DOHH2 (cell line): ENCODE measurements at regions not wholly inside any gene's neighbourhood (a gene's known extent, or its start where the extent isn't known, plus 50 kb on each side); places are given as distances from the start of the nearest gene placed in this dataset.

ENCODE experiments used
- H3F3A ChIP-seq: fragments of 200-600 bp; sonication (generic), shearing (Covaris generic); 2 replicates; pipeline ENCODE4 v1.6.0; 2016; ENCODE audit warnings: antibody characterized with exemption, mild to moderate bottlenecking; ENCODE audit not compliant: control insufficient read depth, insufficient read depth
- H3K27ac ChIP-seq: fragments of 200-600 bp; sonication (generic); 2 replicates; pipeline ENCODE4 v1.5.1; 2014; ENCODE audit warnings: low read depth, mild to moderate bottlenecking, low read length, moderate library complexity
- H3K27me3 ChIP-seq: fragments of 200-600 bp; sonication (generic); 2 replicates; pipeline ENCODE4 v1.6.1; 2014; ENCODE audit warnings: mild to moderate bottlenecking, low read length, mixed read lengths; ENCODE audit not compliant: control insufficient read depth
- H3K36me3 ChIP-seq: fragments of 200-600 bp; sonication (generic); 2 replicates; pipeline ENCODE4 v1.6.1; 2014; ENCODE audit warnings: mild to moderate bottlenecking, low read length, moderate library complexity, mixed read lengths; ENCODE audit not compliant: control insufficient read depth
- H3K4me1 ChIP-seq: fragments of 200-600 bp; sonication (generic); 2 replicates; pipeline ENCODE4 v1.6.1; 2014; ENCODE audit warnings: mild to moderate bottlenecking, low read length, mixed read lengths; ENCODE audit not compliant: control insufficient read depth
- H3K4me2 ChIP-seq: fragments of 200-600 bp; sonication (generic); 2 replicates; pipeline ENCODE4 v1.6.0; 2014; ENCODE audit warnings: mild to moderate bottlenecking, low read length, moderate library complexity
- H3K4me3 ChIP-seq: fragments of 200-600 bp; sonication (generic); 2 replicates; pipeline ENCODE4 v1.5.1; 2014; ENCODE audit warnings: mild to moderate bottlenecking, low read length, mixed read lengths
- H3K79me2 ChIP-seq: fragments of 200-600 bp; sonication (generic); 2 replicates; pipeline ENCODE4 v1.6.1; 2014; ENCODE audit warnings: mild to moderate bottlenecking, low read length, mixed read lengths; ENCODE audit not compliant: control insufficient read depth
- H3K9me2 ChIP-seq: fragments of 200-600 bp; sonication (generic); replicated peaks from 2 replicates; pipeline ENCODE4 v1.6.1; 2014; ENCODE audit warnings: mild to moderate bottlenecking, low read length, mixed read lengths; ENCODE audit not compliant: control insufficient read depth
- H3K9me3 ChIP-seq: fragments of 200-600 bp; sonication (generic); 2 replicates; pipeline ENCODE4 v1.6.1; 2014; ENCODE audit warnings: antibody characterized with exemption, low read length, mixed read lengths; ENCODE audit not compliant: control insufficient read depth, insufficient read depth
- H4K20me1 ChIP-seq: fragments of 200-600 bp; sonication (generic); 2 replicates; pipeline ENCODE4 v1.6.0; 2014; ENCODE audit warnings: low read depth, mild to moderate bottlenecking, antibody characterized with exemption, low read length, moderate library complexity; ENCODE audit not compliant: control insufficient read depth, insufficient read depth
- EZH2phosphoT487 ChIP-seq: fragments of 200-600 bp; sonication (generic); IDR thresholded peaks from 2 replicates; pipeline ENCODE4 v1.6.1; 2017; ENCODE audit warnings: borderline replicate concordance, mild to moderate bottlenecking, antibody characterized with exemption, low read length, moderate library complexity, mixed read lengths
- TF ChIP-seq, protein P1 (sequence below): fragments of 200-600 bp; sonication (generic); IDR thresholded peaks from one replicate; pipeline ENCODE4 v1.5.1; 2014; ENCODE audit warnings: antibody characterized with exemption, mild to moderate bottlenecking, low read depth, low read length; ENCODE audit not compliant: poor library complexity, severe bottlenecking

DNA sequence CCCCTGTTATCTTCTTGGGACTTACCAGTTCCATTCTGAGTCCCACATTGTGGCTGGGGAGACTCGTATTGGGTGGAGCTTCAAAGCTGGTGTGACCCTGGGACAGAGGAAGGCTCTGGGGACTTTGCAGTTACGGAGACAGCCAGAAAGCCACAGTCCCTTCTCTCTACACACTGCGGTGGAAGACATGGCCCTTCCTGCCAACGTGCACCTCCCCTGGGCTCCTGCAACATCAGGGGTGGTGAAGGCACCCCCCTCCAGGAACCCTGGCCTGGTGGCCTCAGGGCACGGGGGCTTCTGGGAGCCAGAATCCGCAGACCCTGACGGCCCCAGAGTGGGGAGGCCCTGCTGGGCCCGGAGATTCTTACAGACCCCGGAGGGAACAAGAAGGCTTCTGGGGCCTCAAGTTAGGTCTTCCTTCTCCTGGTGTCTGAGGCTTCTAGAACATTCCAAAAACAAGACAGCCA, 113.0 kb downstream of the SIK1 start:
- no peaks in the 10 kb centered on the region for H3K9me2 ChIP-seq
- H3K4me2 ChIP-seq: no peak overlapping the region
- no peak for TF ChIP-seq EZH2phosphoT487
- TF ChIP-seq, protein P1, sequence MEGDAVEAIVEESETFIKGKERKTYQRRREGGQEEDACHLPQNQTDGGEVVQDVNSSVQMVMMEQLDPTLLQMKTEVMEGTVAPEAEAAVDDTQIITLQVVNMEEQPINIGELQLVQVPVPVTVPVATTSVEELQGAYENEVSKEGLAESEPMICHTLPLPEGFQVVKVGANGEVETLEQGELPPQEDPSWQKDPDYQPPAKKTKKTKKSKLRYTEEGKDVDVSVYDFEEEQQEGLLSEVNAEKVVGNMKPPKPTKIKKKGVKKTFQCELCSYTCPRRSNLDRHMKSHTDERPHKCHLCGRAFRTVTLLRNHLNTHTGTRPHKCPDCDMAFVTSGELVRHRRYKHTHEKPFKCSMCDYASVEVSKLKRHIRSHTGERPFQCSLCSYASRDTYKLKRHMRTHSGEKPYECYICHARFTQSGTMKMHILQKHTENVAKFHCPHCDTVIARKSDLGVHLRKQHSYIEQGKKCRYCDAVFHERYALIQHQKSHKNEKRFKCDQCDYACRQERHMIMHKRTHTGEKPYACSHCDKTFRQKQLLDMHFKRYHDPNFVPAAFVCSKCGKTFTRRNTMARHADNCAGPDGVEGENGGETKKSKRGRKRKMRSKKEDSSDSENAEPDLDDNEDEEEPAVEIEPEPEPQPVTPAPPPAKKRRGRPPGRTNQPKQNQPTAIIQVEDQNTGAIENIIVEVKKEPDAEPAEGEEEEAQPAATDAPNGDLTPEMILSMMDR: no peak
- H3K27ac ChIP-seq: no peak overlapping the region
- 0 out of 2 replicates have a peak, but pooled peaks cover 3% of the 10 kb centered on the region for H3K9me3 ChIP-seq
- H3K4me3 ChIP-seq: no peak overlapping the region
- no peaks in the 10 kb centered on the region for H3K79me2 ChIP-seq
- 0 out of 2 replicates have a peak, but pooled peaks cover 5% of the 10 kb centered on the region for H3K27me3 ChIP-seq
- peaks cover 6% of the 10 kb centered on the region; the same call in 1 of the 2 replicates for H3F3A ChIP-seq
- H4K20me1 ChIP-seq: no peaks in the 10 kb centered on the region
- peaks cover 70% of the 10 kb centered on the region for H3K4me1 ChIP-seq
- H3K36me3 ChIP-seq: no peaks in the 10 kb centered on the region

DNA sequence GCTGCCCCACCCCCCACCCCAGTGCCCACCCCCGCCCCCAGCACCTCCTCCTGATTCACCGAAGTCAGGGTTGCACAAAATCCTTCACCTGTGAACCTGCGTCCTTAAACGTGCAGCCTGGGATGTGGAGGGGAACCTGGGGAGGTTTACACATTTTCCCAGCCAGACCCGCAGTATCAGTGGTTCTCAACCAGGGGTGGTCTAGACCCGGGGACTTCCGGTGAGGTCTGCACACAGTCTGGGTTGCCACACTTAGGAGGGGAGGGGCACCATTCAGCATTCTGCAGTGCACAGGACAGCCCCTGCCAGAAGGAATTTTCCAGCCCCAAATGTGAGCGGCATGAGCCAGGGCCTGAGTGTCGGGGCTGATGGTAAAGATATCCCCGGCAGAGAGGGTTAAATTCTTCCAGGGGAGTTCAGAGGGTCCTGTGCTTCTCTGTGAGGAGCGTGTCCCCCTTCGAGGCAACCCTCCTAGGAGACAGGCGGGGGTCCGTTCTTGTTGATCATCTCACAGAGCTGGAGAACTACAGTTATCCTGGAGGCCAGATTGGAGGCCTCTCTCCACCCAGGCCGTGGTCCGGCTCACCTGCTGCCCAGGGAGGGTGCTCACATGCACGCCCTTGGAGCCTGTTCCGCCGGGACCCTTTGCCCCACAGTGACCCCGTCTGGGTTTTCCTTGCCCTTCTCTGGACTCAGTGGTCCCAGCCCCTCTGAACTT, 113.6 kb downstream of the SIK1 start:
- peaks cover 64% of the 10 kb centered on the region for H3K4me1 ChIP-seq
- no peaks in the 10 kb centered on the region for H4K20me1 ChIP-seq
- H3K4me3 ChIP-seq: peak overlapping the region; percentile 54; the same call in 1 of the 2 replicates
- TF ChIP-seq, protein P1: no peak
- no peak for TF ChIP-seq EZH2phosphoT487
- no peaks in the 10 kb centered on the region for H3K9me2 ChIP-seq
- H3K4me2 ChIP-seq: peak overlapping the region; percentile 77
- H3K79me2 ChIP-seq: no peaks in the 10 kb centered on the region
- H3K36me3 ChIP-seq: no peaks in the 10 kb centered on the region
- no peaks in the 10 kb centered on the region for H3K27me3 ChIP-seq
- H3K9me3 ChIP-seq: 0 out of 2 replicates have a peak, but pooled peaks cover 3% of the 10 kb centered on the region
- H3K27ac ChIP-seq: peak overlapping the region; percentile 51; the same call in 1 of the 2 replicates
- H3F3A ChIP-seq: peaks cover 6% of the 10 kb centered on the region; the same call in 1 of the 2 replicates

DNA sequence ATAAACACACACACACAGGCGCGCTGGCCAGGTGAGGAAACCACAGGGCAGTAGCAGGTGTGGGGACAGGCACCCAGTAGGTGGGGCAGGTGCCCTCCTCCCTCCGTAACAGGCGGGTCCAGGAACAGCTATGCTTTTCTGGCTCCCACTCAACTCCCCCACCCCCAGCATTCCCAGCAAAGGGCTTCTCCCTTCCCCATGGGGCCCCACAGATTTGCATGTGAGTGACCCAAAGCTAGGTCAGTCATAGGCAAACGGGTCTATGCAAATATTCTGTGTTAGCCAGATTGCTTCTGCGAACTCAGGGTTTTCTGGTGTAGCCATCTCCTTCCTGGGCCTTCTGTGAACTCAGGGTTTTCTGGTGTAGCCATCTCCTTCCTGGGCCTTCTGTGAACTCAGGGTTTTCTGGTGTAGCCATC, 114.2 kb downstream of the SIK1 start:
- Histone ChIP-seq H3K27ac (peak overlapping the region; percentile 51), H3K79me2 (no peaks in the 10 kb centered on the region), H3K9me2 (no peaks in the 10 kb centered on the region), H3K4me3 (peak overlapping the region; percentile 54), H3K4me1 (peaks cover 61% of the 10 kb centered on the region), H3K27me3 (no peaks in the 10 kb centered on the region), H4K20me1 (no peaks in the 10 kb centered on the region), H3F3A (peaks cover 6% of the 10 kb centered on the region; the same call in 1 of the 2 replicates), H3K9me3 (no peaks in the 10 kb centered on the region), H3K36me3 (no peaks in the 10 kb centered on the region), H3K4me2 (peak overlapping the region; percentile 77)
- no peak for TF ChIP-seq EZH2phosphoT487
- TF ChIP-seq, protein P1: no peak
